ENCODE measurements at regions not wholly inside any gene's neighbourhood (a gene's known extent, or its start where the extent isn't known, plus 50 kb on each side); places are given as distances from the start of the nearest gene placed in this dataset.

GRCh38 chr15:39157882-39158281 is 423.0 kb upstream of the THBS1 start:
- no peaks in the 10 kb centered on the region for H4K20me1 ChIP-seq (ENCODE audit: insufficient read depth, low read length)
- H3K79me2 ChIP-seq (ENCODE audit: low read length) = no peaks in the 10 kb centered on the region
- H3K27me3 ChIP-seq (ENCODE audit: low read depth, low read length) = peaks cover 6% of the 10 kb centered on the region; the same call in 1 of the 2 replicates
- no peak overlapping the region for H2AFZ ChIP-seq (ENCODE audit: low read depth, low read length)
- H3K9ac ChIP-seq (ENCODE audit: low read length) = no peak overlapping the region
- TF ChIP-seq EZH2phosphoT487 (IDR thresholded peaks at IDR 0.05; ENCODE audit: low read depth) (no peak), CTCF (IDR thresholded peaks at IDR 0.05; ENCODE audit: low read depth, low read length) (no peak)
- no peaks in the 10 kb centered on the region for H3K9me3 ChIP-seq (ENCODE audit: insufficient read depth, low read length)
- no peak overlapping the region for H3K27ac ChIP-seq (ENCODE audit: low read length)
- H3K4me2 ChIP-seq (ENCODE audit: low read length) = no peak overlapping the region
- peaks cover 6% of the 10 kb centered on the region; the same call in 1 of the 2 replicates for H3K4me1 ChIP-seq (ENCODE audit: low read length)
- H3K4me3 ChIP-seq (ENCODE audit: low read length) = no peak overlapping the region
- no peaks in the 10 kb centered on the region for H3K36me3 ChIP-seq (replicated peaks; ENCODE audit: low read depth, low read length)

- H3K27me3 ChIP-seq (ENCODE audit: low read depth, low read length) = peaks cover 7% of the 10 kb centered on the region; the same call in 1 of the 2 replicates
- no peak overlapping the region for H3K4me3 ChIP-seq (ENCODE audit: low read length)
- TF ChIP-seq EZH2phosphoT487 (IDR thresholded peaks at IDR 0.05; ENCODE audit: low read depth) = no peak
- no peak for TF ChIP-seq CTCF (IDR thresholded peaks at IDR 0.05; ENCODE audit: low read depth, low read length)
- no peaks in the 10 kb centered on the region for H3K79me2 ChIP-seq (ENCODE audit: low read length)
- H2AFZ ChIP-seq (ENCODE audit: low read depth, low read length) = no peak overlapping the region
- no peak overlapping the region for H3K9ac ChIP-seq (ENCODE audit: low read length)
- no peaks in the 10 kb centered on the region for H3K4me1 ChIP-seq (ENCODE audit: low read length)
- H3K36me3 ChIP-seq (replicated peaks; ENCODE audit: low read depth, low read length) = no peaks in the 10 kb centered on the region
- no peak overlapping the region for H3K27ac ChIP-seq (ENCODE audit: low read length)
- no peaks in the 10 kb centered on the region; the same call in 1 of the 2 replicates for H3K9me3 ChIP-seq (ENCODE audit: insufficient read depth, low read length)
- H4K20me1 ChIP-seq (ENCODE audit: insufficient read depth, low read length) = no peaks in the 10 kb centered on the region
- no peak overlapping the region for H3K4me2 ChIP-seq (ENCODE audit: low read length)
These were observed 421.0 kb upstream of the THBS1 start for GRCh38 chr15:39159833-39160232.

- Histone ChIP-seq H3K79me2 (ENCODE audit: low read length) (no peaks in the 10 kb centered on the region), H4K20me1 (ENCODE audit: insufficient read depth, low read length) (no peaks in the 10 kb centered on the region), H2AFZ (ENCODE audit: low read depth, low read length) (no peak overlapping the region), H3K4me2 (ENCODE audit: low read length) (no peak overlapping the region), H3K36me3 (replicated peaks; ENCODE audit: low read depth, low read length) (no peaks in the 10 kb centered on the region), H3K9ac (ENCODE audit: low read length) (no peak overlapping the region), H3K4me3 (ENCODE audit: low read length) (no peak overlapping the region), H3K27me3 (ENCODE audit: low read depth, low read length) (peaks cover 7% of the 10 kb centered on the region; the same call in 1 of the 2 replicates), H3K4me1 (ENCODE audit: low read length) (no peaks in the 10 kb centered on the region), H3K27ac (ENCODE audit: low read length) (no peak overlapping the region), H3K9me3 (ENCODE audit: insufficient read depth, low read length) (no peaks in the 10 kb centered on the region; the same call in 1 of the 2 replicates)
- TF ChIP-seq EZH2phosphoT487 (IDR thresholded peaks at IDR 0.05; ENCODE audit: low read depth) = no peak
- no peak for TF ChIP-seq CTCF (IDR thresholded peaks at IDR 0.05; ENCODE audit: low read depth, low read length)
These were observed 419.8 kb upstream of the THBS1 start for GRCh38 chr15:39161096-39161495.

- H3K9ac ChIP-seq (ENCODE audit: low read length) = no peak overlapping the region
- no peaks in the 10 kb centered on the region for H3K36me3 ChIP-seq (replicated peaks; ENCODE audit: low read depth, low read length)
- H3K27me3 ChIP-seq (ENCODE audit: low read depth, low read length) = peaks cover 7% of the 10 kb centered on the region; the same call in 1 of the 2 replicates
- H4K20me1 ChIP-seq (ENCODE audit: insufficient read depth, low read length) = no peaks in the 10 kb centered on the region
- H3K79me2 ChIP-seq (ENCODE audit: low read length) = no peaks in the 10 kb centered on the region
- H3K4me2 ChIP-seq (ENCODE audit: low read length) = no peak overlapping the region
- no peak overlapping the region for H3K4me3 ChIP-seq (ENCODE audit: low read length)
- H3K9me3 ChIP-seq (ENCODE audit: insufficient read depth, low read length) = no peaks in the 10 kb centered on the region; the same call in 1 of the 2 replicates
- TF ChIP-seq EZH2phosphoT487 (IDR thresholded peaks at IDR 0.05; ENCODE audit: low read depth) = no peak
- TF ChIP-seq CTCF (IDR thresholded peaks at IDR 0.05; ENCODE audit: low read depth, low read length) = no peak
- H2AFZ ChIP-seq (ENCODE audit: low read depth, low read length) = no peak overlapping the region
- H3K4me1 ChIP-seq (ENCODE audit: low read length) = no peaks in the 10 kb centered on the region
- H3K27ac ChIP-seq (ENCODE audit: low read length) = no peak overlapping the region
These were observed 415.7 kb upstream of the THBS1 start for GRCh38 chr15:39165020-39165706.

Measured in OCI-LY3 (cell line).